ENCODE measurements at regions not wholly inside any gene's neighbourhood (a gene's known extent, or its start where the extent isn't known, plus 50 kb on each side); places are given as distances from the start of the nearest gene placed in this dataset.

DNA sequence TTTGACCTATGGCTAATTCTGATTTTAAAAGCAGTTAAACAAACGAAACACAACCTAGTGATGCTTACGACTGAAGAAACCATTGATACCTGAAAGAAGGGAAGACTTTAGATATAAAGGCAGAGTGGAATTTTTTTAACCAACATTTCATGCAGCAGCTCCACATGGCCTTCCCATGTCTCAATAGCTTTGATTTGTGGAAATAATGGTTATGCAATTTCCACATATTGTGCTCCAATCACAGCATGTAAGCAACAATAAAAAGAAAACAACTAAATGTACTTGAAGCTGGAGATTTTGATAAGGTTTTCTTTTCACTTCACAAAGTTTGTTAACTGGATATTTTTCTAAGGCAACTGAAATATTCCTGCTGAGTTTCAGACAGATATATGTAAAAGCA, 82.0 kb upstream of the SLC39A10 start:
- TF ChIP-seq EZH2 (IDR thresholded peaks at IDR 0.05; ENCODE audit: low read length, unreplicated experiment): no peak
- TF ChIP-seq, protein P1, sequence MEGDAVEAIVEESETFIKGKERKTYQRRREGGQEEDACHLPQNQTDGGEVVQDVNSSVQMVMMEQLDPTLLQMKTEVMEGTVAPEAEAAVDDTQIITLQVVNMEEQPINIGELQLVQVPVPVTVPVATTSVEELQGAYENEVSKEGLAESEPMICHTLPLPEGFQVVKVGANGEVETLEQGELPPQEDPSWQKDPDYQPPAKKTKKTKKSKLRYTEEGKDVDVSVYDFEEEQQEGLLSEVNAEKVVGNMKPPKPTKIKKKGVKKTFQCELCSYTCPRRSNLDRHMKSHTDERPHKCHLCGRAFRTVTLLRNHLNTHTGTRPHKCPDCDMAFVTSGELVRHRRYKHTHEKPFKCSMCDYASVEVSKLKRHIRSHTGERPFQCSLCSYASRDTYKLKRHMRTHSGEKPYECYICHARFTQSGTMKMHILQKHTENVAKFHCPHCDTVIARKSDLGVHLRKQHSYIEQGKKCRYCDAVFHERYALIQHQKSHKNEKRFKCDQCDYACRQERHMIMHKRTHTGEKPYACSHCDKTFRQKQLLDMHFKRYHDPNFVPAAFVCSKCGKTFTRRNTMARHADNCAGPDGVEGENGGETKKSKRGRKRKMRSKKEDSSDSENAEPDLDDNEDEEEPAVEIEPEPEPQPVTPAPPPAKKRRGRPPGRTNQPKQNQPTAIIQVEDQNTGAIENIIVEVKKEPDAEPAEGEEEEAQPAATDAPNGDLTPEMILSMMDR (conservative IDR thresholded peaks at IDR 0.05; ENCODE audit: low read depth, low read length): no peak
